Retinal pigment epithelial cell (primary cell): ENCODE measurements at regions not wholly inside any gene's neighbourhood (a gene's known extent, or its start where the extent isn't known, plus 50 kb on each side); places are given as distances from the start of the nearest gene placed in this dataset.

ENCODE experiments used
- DNase-seq: peaks from one replicate; pipeline ENCODE4 v3.0.0-alpha.2; 2010; ENCODE audit warnings: low read depth
- H3K4me3 ChIP-seq: 2 replicates; pipeline ENCODE4 v1.5.1; 2011; ENCODE audit warnings: mild to moderate bottlenecking, low read length, control low read depth, moderate library complexity
- CTCF ChIP-seq: conservative IDR thresholded peaks from 2 replicates; pipeline ENCODE4 v1.5.1; 2011; ENCODE audit warnings: low read depth, low read length, control low read depth, inconsistent platforms

- DNase-seq, result no peak
- TF ChIP-seq CTCF, result no peak
- H3K4me3 ChIP-seq, result no peak overlapping the region
These were observed 81.4 kb upstream of the AKIP1 start for GRCh38 chr11:8829556-8829955.

- no peak for DNase-seq
- TF ChIP-seq CTCF, result no peak
- H3K4me3 ChIP-seq, result no peak overlapping the region
These were observed 80.3 kb upstream of the AKIP1 start for GRCh38 chr11:8830641-8831040.

- no peak overlapping the region for H3K4me3 ChIP-seq
- TF ChIP-seq CTCF, result no peak
- no peak for DNase-seq
These were observed 79.1 kb upstream of the AKIP1 start for GRCh38 chr11:8831861-8832260.

- no peak overlapping the region for H3K4me3 ChIP-seq
- DNase-seq, result peak; percentile 46
- TF ChIP-seq CTCF, result no peak
These were observed 78.3 kb upstream of the AKIP1 start for GRCh38 chr11:8832571-8833260.

- DNase-seq, result no peak
- no peak overlapping the region for H3K4me3 ChIP-seq
- TF ChIP-seq CTCF, result no peak
These were observed 77.2 kb upstream of the AKIP1 start for GRCh38 chr11:8833568-8834315.

- peak; percentile 39 for DNase-seq
- TF ChIP-seq CTCF, result no peak
- no peak overlapping the region for H3K4me3 ChIP-seq
These were observed 76.6 kb upstream of the AKIP1 start for GRCh38 chr11:8834379-8834778.

GRCh38 chr11:8838248-8838647 lies 72.7 kb upstream of the AKIP1 start:
- TF ChIP-seq CTCF, result no peak
- no peak overlapping the region for H3K4me3 ChIP-seq
- no peak for DNase-seq
